ENCODE measurements at regions not wholly inside any gene's neighbourhood (a gene's known extent, or its start where the extent isn't known, plus 50 kb on each side); places are given as distances from the start of the nearest gene placed in this dataset.

DNA sequence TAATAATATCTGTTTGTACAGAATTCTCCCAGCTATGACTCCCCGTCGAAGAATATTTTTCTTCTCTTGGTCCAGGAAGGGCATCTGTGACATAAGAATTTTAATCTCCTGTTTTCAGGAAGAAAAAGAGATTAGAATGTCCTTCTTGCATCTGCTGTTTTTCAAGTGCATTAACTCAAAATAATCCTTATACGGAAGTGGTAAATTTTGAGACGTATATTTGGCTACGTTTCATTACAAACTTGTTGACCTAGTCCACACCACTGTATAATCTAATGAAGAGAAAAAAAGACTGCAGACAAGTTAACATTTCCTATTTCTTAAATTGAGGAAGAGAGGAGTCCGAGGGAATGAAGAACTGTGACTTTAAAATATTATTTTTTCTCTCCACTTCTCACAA, 959.9 kb downstream of the DIAPH3 start:
- TF ChIP-seq, protein P1, sequence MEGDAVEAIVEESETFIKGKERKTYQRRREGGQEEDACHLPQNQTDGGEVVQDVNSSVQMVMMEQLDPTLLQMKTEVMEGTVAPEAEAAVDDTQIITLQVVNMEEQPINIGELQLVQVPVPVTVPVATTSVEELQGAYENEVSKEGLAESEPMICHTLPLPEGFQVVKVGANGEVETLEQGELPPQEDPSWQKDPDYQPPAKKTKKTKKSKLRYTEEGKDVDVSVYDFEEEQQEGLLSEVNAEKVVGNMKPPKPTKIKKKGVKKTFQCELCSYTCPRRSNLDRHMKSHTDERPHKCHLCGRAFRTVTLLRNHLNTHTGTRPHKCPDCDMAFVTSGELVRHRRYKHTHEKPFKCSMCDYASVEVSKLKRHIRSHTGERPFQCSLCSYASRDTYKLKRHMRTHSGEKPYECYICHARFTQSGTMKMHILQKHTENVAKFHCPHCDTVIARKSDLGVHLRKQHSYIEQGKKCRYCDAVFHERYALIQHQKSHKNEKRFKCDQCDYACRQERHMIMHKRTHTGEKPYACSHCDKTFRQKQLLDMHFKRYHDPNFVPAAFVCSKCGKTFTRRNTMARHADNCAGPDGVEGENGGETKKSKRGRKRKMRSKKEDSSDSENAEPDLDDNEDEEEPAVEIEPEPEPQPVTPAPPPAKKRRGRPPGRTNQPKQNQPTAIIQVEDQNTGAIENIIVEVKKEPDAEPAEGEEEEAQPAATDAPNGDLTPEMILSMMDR (IDR thresholded peaks at IDR 0.05) = no peak
- ATAC-seq (ENCODE audit: low FRiP score) = no peak
- DNase-seq (ENCODE audit: low spot score) = no peak

DNA sequence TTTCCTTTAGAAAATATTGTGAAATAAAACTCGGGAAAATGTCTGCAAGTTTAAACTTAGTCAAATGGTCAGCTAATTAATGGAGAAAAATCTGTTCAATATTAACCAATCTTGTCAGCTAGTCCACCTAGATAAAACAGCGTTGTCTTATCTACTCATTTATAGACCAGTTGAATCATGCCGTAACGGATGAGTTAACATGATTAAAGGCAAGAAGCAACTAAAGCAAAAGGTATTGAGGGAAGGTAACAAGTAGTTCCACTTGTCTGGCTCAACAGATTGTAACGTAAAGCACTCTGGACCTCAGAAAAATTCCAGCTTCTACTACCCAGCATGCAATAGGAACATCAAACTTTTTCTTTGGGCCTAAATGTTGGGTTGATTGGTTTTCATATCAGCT, 958.2 kb downstream of the DIAPH3 start:
- no peak for ATAC-seq (ENCODE audit: low FRiP score)
- no peak for DNase-seq (ENCODE audit: low spot score)

DNA sequence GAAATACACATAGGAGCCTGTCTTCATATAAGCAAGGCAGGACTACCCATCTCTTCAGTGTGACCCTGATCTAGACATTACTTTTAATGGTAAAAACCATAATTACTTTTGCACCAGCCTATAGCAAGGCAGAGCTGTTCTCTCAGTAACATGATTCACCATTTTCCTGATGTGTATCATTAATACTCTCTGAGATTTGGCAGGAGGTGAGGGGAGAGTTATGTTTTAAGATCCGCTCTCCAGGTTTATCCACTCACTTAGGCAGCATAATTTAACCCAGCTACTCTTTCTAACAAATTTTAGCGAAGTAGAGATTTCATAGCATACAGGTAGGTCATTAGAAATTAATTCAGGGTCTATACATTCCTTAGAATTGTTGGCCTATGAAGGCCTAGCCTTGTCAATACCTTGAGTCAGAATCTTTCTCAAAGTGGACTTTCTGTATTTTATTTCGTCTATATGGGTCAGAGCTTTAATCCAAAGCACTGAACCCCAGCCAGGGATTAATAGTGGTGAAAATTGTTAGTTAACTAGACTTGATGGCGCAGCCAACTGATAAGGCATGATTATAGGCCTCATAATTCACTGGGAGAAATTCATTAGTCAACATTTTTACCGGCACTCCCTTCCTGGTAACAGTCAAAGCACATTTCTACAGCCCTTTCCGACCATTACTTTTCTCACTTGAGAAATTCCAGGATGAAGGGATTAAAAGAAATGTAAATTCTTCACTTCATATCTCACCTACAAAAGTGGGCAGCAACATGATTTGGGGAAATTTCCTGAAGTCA, 955.1 kb downstream of the DIAPH3 start:
- ATAC-seq (ENCODE audit: low FRiP score) (peak; percentile 87), DNase-seq (ENCODE audit: low spot score) (no peak)
- TF ChIP-seq, protein P1 (IDR thresholded peaks at IDR 0.05) = no peak

More for the DNA sequence above, 958.2 kb downstream of the DIAPH3 start:
- TF ChIP-seq, protein P1 (IDR thresholded peaks at IDR 0.05) = no peak

- DNase-seq (ENCODE audit: low spot score) (no peak), ATAC-seq (ENCODE audit: low FRiP score) (no peak)
- TF ChIP-seq, protein P1 (IDR thresholded peaks at IDR 0.05) = no peak
Measured at GRCh38 chr13:59210543-59210942, 953.2 kb downstream of the DIAPH3 start.

GRCh38 chr13:59211606-59212005, 952.1 kb downstream of the DIAPH3 start:
- TF ChIP-seq, protein P1 (IDR thresholded peaks at IDR 0.05) = no peak
- no peak for ATAC-seq (ENCODE audit: low FRiP score)
- DNase-seq (ENCODE audit: low spot score) = no peak

- TF ChIP-seq, protein P1 (IDR thresholded peaks at IDR 0.05) = no peak
- DNase-seq (ENCODE audit: low spot score) = no peak
- no peak for ATAC-seq (ENCODE audit: low FRiP score)
Measured at GRCh38 chr13:59229401-59229800, 934.3 kb downstream of the DIAPH3 start.

DNA sequence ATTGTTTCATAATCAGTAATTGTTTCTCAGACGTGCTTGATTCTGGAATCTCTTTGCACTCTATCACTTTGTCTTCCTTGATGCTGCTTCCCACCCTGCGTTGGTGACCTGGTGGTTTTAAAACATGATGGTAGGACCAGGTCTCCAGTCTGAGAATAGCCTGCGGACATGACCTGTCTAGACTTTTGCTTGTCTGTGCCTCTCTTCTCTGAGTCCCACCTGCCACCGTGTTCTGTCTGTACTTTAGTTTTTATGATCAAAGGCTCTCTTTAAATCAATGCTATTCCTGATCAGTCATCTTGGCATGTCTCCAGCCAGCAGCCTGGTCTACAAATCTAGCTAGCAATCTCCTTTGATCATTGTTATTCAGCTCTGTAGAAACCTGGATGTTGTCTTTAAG, 933.9 kb downstream of the DIAPH3 start:
- TF ChIP-seq, protein P1 (IDR thresholded peaks at IDR 0.05) = no peak
- no peak for DNase-seq (ENCODE audit: low spot score)
- ATAC-seq (ENCODE audit: low FRiP score) = no peak
